CD14-positive monocyte (primary cell): ENCODE measurements at regions not wholly inside any gene's neighbourhood (a gene's known extent, or its start where the extent isn't known, plus 50 kb on each side); places are given as distances from the start of the nearest gene placed in this dataset.

Experiments used
- DNase-seq, 3 donors: peaks; one replicate each; pipeline ENCODE4 v3.0.0-alpha.2; 2011 to 2022
- H2AFZ ChIP-seq: 2 replicates; pipeline ENCODE4 v1.6.0; 2012; ENCODE audit warnings: mild to moderate bottlenecking, low read depth, low read length, inconsistent platforms; ENCODE audit not compliant: insufficient read depth, poor library complexity, severe bottlenecking
- H3K27ac ChIP-seq, 2 donors: 1 replicate in 1 of 2; 2 replicates in 1 of 2; pipeline ENCODE4 v1.5.1; 2012 to 2013; ENCODE audit warnings: low read length in 2 of 2, control low read depth in 1 of 2, inconsistent platforms in 1 of 2, low read depth in 1 of 2, mild to moderate bottlenecking in 1 of 2
- H3K27me3 ChIP-seq, 2 donors: one replicate each; pipeline versions ENCODE4 v1.6.0 to v1.6.1; 2011 to 2013; ENCODE audit warnings: low read length in 2 of 2; ENCODE audit not compliant: control insufficient read depth in 2 of 2, insufficient read depth in 2 of 2
- H3K36me3 ChIP-seq, 2 donors: replicated peaks in 1 of 2; 1 replicate in 1 of 2; 2 replicates in 1 of 2; pipeline versions ENCODE4 v1.5.1 to v1.6.1; 2012 to 2013; ENCODE audit warnings: low read length in 2 of 2, control low read depth in 1 of 2, inconsistent platforms in 1 of 2, mild to moderate bottlenecking in 1 of 2; ENCODE audit not compliant: insufficient read depth in 2 of 2, control insufficient read depth in 1 of 2
- H3K4me1 ChIP-seq, 2 donors: 1 replicate in 1 of 2; 2 replicates in 1 of 2; pipeline versions ENCODE4 v1.5.1 to v1.6.1; 2012 to 2013; ENCODE audit warnings: low read length in 2 of 2, control low read depth in 1 of 2, inconsistent platforms in 1 of 2, mild to moderate bottlenecking in 1 of 2, moderate library complexity in 1 of 2; ENCODE audit not compliant: insufficient read depth in 2 of 2, control insufficient read depth in 1 of 2
- H3K4me2 ChIP-seq: replicated peaks from 2 replicates; pipeline ENCODE3; 2012; ENCODE audit warnings: low read length, moderate library complexity, mild to moderate bottlenecking; ENCODE audit not compliant: poor library complexity, severe bottlenecking; ENCODE audit errors: extremely low read depth
- H3K4me3 ChIP-seq, 3 experiments: fragments of 200-600 bp in 1 of 3; sonication (generic) in 1 of 3; replicated peaks in 1 of 3; 1 replicate in 2 of 3; 2 replicates in 1 of 3; pipeline ENCODE4 v1.5.1; 2011 to 2013; ENCODE audit warnings: low read length in 3 of 3, mild to moderate bottlenecking in 3 of 3, control low read depth in 2 of 3, low read depth in 2 of 3, inconsistent platforms in 1 of 3, moderate library complexity in 1 of 3
- H3K79me2 ChIP-seq: 2 replicates; pipeline ENCODE4 v1.6.0; 2012; ENCODE audit warnings: mild to moderate bottlenecking, control low read depth, inconsistent platforms, low read length, moderate library complexity; ENCODE audit not compliant: insufficient read depth
- H3K9ac ChIP-seq: 2 replicates; pipeline ENCODE4 v1.6.0; 2017; ENCODE audit warnings: low read length, mild to moderate bottlenecking; ENCODE audit not compliant: insufficient read depth, poor library complexity, severe bottlenecking
- H3K9me3 ChIP-seq, 2 donors: replicated peaks in 1 of 2; 1 replicate in 1 of 2; 2 replicates in 1 of 2; pipeline versions ENCODE4 v1.5.1 to v1.6.1; 2012 to 2013; ENCODE audit warnings: low read length in 2 of 2, control low read depth in 1 of 2; ENCODE audit not compliant: control insufficient read depth in 1 of 2, insufficient read depth in 1 of 2
- H4K20me1 ChIP-seq: 2 replicates; pipeline ENCODE4 v1.6.0; 2012; ENCODE audit warnings: mild to moderate bottlenecking, low read length, control low read depth, moderate library complexity; ENCODE audit not compliant: insufficient read depth
- H3K27ac Mint-ChIP-seq, 7 donors: one replicate each; pipeline ENCODE4 v1.8.0; 2020; ENCODE audit warnings: mild to moderate bottlenecking in 7 of 7, mixed read lengths in 7 of 7, moderate library complexity in 6 of 7, inconsistent platforms in 2 of 7
- H3K27me3 Mint-ChIP-seq, 3 donors: one replicate each; pipeline ENCODE4 v1.8.0; 2021 to 2022; ENCODE audit warnings: low read depth in 3 of 3, mild to moderate bottlenecking in 3 of 3, mixed read lengths in 3 of 3, moderate library complexity in 3 of 3, inconsistent platforms in 1 of 3
- H3K36me3 Mint-ChIP-seq, 2 donors: one replicate each; pipeline ENCODE4 v1.8.0; 2020; ENCODE audit warnings: mixed read lengths in 2 of 2, inconsistent platforms in 1 of 2, mild to moderate bottlenecking in 1 of 2
- H3K4me1 Mint-ChIP-seq: one replicate; pipeline ENCODE4 v1.8.0; 2020; ENCODE audit warnings: mild to moderate bottlenecking, mixed read lengths
- H3K4me3 Mint-ChIP-seq, 2 donors: one replicate each; pipeline ENCODE4 v1.8.0; 2020; ENCODE audit warnings: mild to moderate bottlenecking in 2 of 2, mixed read lengths in 2 of 2, moderate library complexity in 1 of 2
- H3K9me3 Mint-ChIP-seq, 7 donors: one replicate each; pipeline ENCODE4 v1.8.0; 2020 to 2022; ENCODE audit warnings: mixed read lengths in 7 of 7, mild to moderate bottlenecking in 6 of 7, moderate library complexity in 6 of 7, inconsistent platforms in 2 of 7
- WGBS: methylation state at CpG from one replicate; pipeline ENCODE4 v1.1.5; 2013; ENCODE audit warnings: missing lambda C conversion rate; ENCODE audit not compliant: insufficient coverage; 5-methylcytosine and 5-hydroxymethylcytosine counted together
- intact Hi-C, 2 donors: fragments of 100-400 bp; cut with micrococcal nuclease; formaldehyde crosslinking; loops; one replicate each; pipeline versions ENCODE4 v1.15.0 to v1.15.1; 2023
- TF ChIP-seq, protein P1 (sequence below): fragments of 200-600 bp; IDR thresholded peaks from one replicate; pipeline ENCODE4 v1.8.0; 2022; ENCODE audit warnings: antibody characterized with exemption, mild to moderate bottlenecking

- Mint-ChIP-seq H3K4me1 (peaks cover 29% of the 10 kb centered on the region), H3K4me3 (no peak overlapping the region), H3K9me3 (peaks cover 0 to 5% (median 1%) of the 10 kb centered on the region in 7 donors), H3K27me3 (peaks cover 1 to 4% (median 3%) of the 10 kb centered on the region in 3 donors), H3K36me3 (no peaks in the 10 kb centered on the region), H3K27ac (no peak overlapping the region)
- no peak overlapping the region for H3K4me3 ChIP-seq
- H3K4me2 ChIP-seq: no peak overlapping the region
- no peaks in the 10 kb centered on the region for H3K9me3 ChIP-seq
- H3K36me3 ChIP-seq: no peaks in the 10 kb centered on the region
- no peak overlapping the region for H3K9ac ChIP-seq
- intact Hi-C loops: no loop called here
- H4K20me1 ChIP-seq: no peaks in the 10 kb centered on the region
- no peaks in the 10 kb centered on the region for H3K79me2 ChIP-seq
- WGBS: 100% methylated on average over 1 of the region's 5 CpGs
- peaks cover 0 to 3% of the 10 kb centered on the region in 2 donors for H3K27me3 ChIP-seq
- H3K4me1 ChIP-seq: peaks cover 21 to 25% of the 10 kb centered on the region in 2 donors
- H3K27ac ChIP-seq: no peak overlapping the region
- no peak overlapping the region for H2AFZ ChIP-seq
- TF ChIP-seq, protein P1, sequence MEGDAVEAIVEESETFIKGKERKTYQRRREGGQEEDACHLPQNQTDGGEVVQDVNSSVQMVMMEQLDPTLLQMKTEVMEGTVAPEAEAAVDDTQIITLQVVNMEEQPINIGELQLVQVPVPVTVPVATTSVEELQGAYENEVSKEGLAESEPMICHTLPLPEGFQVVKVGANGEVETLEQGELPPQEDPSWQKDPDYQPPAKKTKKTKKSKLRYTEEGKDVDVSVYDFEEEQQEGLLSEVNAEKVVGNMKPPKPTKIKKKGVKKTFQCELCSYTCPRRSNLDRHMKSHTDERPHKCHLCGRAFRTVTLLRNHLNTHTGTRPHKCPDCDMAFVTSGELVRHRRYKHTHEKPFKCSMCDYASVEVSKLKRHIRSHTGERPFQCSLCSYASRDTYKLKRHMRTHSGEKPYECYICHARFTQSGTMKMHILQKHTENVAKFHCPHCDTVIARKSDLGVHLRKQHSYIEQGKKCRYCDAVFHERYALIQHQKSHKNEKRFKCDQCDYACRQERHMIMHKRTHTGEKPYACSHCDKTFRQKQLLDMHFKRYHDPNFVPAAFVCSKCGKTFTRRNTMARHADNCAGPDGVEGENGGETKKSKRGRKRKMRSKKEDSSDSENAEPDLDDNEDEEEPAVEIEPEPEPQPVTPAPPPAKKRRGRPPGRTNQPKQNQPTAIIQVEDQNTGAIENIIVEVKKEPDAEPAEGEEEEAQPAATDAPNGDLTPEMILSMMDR: no peak
- no peak for DNase-seq
These were observed 346.2 kb upstream of the FAR2 start for GRCh38 chr12:28802706-28803438.

- H3K27me3 ChIP-seq: peaks cover 3% of the 10 kb centered on the region in 2 donors
- no peaks in the 10 kb centered on the region for H3K79me2 ChIP-seq
- Mint-ChIP-seq H3K36me3 (no peaks in the 10 kb centered on the region), H3K27ac (no peak overlapping the region), H3K9me3 (peaks cover 2 to 13% (median 5%) of the 10 kb centered on the region in 7 donors), H3K4me3 (no peak overlapping the region), H3K27me3 (peaks cover 0 to 9% (median 1%) of the 10 kb centered on the region in 3 donors), H3K4me1 (peaks cover 3% of the 10 kb centered on the region)
- TF ChIP-seq, protein P1: no peak
- H3K9ac ChIP-seq: no peak overlapping the region
- no peak overlapping the region for H3K4me2 ChIP-seq
- no peak overlapping the region for H3K4me3 ChIP-seq
- intact Hi-C loops: no loop called here
- no peak overlapping the region for H3K27ac ChIP-seq
- DNase-seq: no peak
- no CpG with 5 or more reads among the region's 3 CpGs for WGBS
- no peaks in the 10 kb centered on the region for H3K36me3 ChIP-seq
- no peaks in the 10 kb centered on the region for H4K20me1 ChIP-seq
- H2AFZ ChIP-seq: no peak overlapping the region
- H3K9me3 ChIP-seq: no peaks in the 10 kb centered on the region
- no peaks in the 10 kb centered on the region for H3K4me1 ChIP-seq
These were observed 341.5 kb upstream of the FAR2 start for GRCh38 chr12:28807535-28807934.
